CD8-positive, alpha-beta memory T cell (primary cell): ENCODE measurements at regions not wholly inside any gene's neighbourhood (a gene's known extent, or its start where the extent isn't known, plus 50 kb on each side); places are given as distances from the start of the nearest gene placed in this dataset.

ENCODE experiments used
- CTCF ChIA-PET: fragments of 350-600 bp; sonication (Branson Sonifier 250); formaldehyde crosslinking; loops from one replicate; lab custom pipeline; 2021; ENCODE audit warnings: antibody characterized with exemption; lab: Charles Lee
- POLR2A ChIA-PET: fragments of 350-600 bp; sonication (Branson Sonifier 250); formaldehyde crosslinking; loops from one replicate; lab custom pipeline; 2021; ENCODE audit warnings: antibody characterized with exemption; lab: Charles Lee
- DNase-seq, 5 donors: peaks; one replicate each; pipeline versions ENCODE4 v3.0.0 to v3.0.0-alpha.2; 2020 to 2022; ENCODE audit warnings: mixed read lengths in 1 of 5
- H3K27ac ChIP-seq: one replicate; pipeline ENCODE4 v1.7.0; 2013; ENCODE audit warnings: low read depth, mild to moderate bottlenecking, low read length, moderate library complexity
- H3K27me3 ChIP-seq: 2 replicates; pipeline ENCODE4 v1.7.0; 2013; ENCODE audit warnings: low read length, mild to moderate bottlenecking; ENCODE audit not compliant: insufficient read depth, poor library complexity, severe bottlenecking
- H3K36me3 ChIP-seq: 2 replicates; pipeline ENCODE4 v1.7.0; 2013; ENCODE audit warnings: mild to moderate bottlenecking, low read length, moderate library complexity; ENCODE audit not compliant: insufficient read depth
- H3K4me1 ChIP-seq: 2 replicates; pipeline ENCODE4 v1.7.0; 2013; ENCODE audit warnings: mild to moderate bottlenecking, low read length, moderate library complexity; ENCODE audit not compliant: insufficient read depth
- H3K4me3 ChIP-seq: 2 replicates; pipeline ENCODE4 v1.7.0; 2013; ENCODE audit warnings: mild to moderate bottlenecking, low read length
- H3K9me3 ChIP-seq: 2 replicates; pipeline ENCODE4 v1.7.0; 2013; ENCODE audit warnings: mild to moderate bottlenecking, low read length
- H3K27ac Mint-ChIP-seq, 8 donors: one replicate each; pipeline ENCODE4 v1.8.0; 2020 to 2021; ENCODE audit warnings: mixed read lengths in 8 of 8, mild to moderate bottlenecking in 6 of 8, inconsistent platforms in 3 of 8, moderate library complexity in 3 of 8
- H3K27me3 Mint-ChIP-seq, 2 donors: one replicate each; pipeline ENCODE4 v1.8.0; 2020 to 2021; ENCODE audit warnings: mixed read lengths in 2 of 2, mild to moderate bottlenecking in 1 of 2, moderate library complexity in 1 of 2
- H3K36me3 Mint-ChIP-seq, 3 donors: one replicate each; pipeline ENCODE4 v1.8.0; 2020 to 2021; ENCODE audit warnings: mixed read lengths in 3 of 3, inconsistent platforms in 1 of 3, mild to moderate bottlenecking in 1 of 3
- H3K4me1 Mint-ChIP-seq, 3 donors: one replicate each; pipeline ENCODE4 v1.8.0; 2020 to 2021; ENCODE audit warnings: mixed read lengths in 3 of 3, inconsistent platforms in 1 of 3, mild to moderate bottlenecking in 1 of 3
- H3K4me3 Mint-ChIP-seq, 7 donors: one replicate each; pipeline ENCODE4 v1.8.0; 2020 to 2021; ENCODE audit warnings: mixed read lengths in 7 of 7, mild to moderate bottlenecking in 6 of 7, moderate library complexity in 4 of 7, inconsistent platforms in 2 of 7
- H3K9me3 Mint-ChIP-seq, 5 donors: one replicate each; pipeline ENCODE4 v1.8.0; 2020 to 2022; ENCODE audit warnings: mixed read lengths in 5 of 5, mild to moderate bottlenecking in 3 of 5, moderate library complexity in 2 of 5, inconsistent platforms in 1 of 5

DNA sequence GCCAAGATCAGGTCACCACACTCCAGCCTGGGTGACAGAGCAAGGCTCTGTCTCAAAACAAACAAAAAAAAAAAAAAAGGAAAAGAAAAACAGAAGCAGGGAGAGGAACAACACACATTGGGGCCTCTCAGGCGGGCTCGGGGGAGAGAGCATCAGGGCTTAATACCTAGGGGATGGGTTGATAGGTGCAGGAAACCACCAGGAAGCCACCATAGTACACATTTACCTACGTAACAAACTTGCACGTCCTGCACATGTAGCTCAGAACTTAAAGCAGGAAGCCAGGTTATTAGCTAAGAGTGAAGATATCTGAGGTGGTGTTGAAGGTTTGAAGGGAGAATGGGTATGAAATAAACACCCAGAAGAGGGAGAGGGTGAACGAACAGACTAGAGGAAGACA, 81.0 kb upstream of the PMAIP1 start:
- ChIA-PET CTCF (interaction anchor here (1.1 kb wide), 1 partner anchor 19 kb away, joined by 3 read pairs; no protein-coding TSS in a partner anchor), POLR2A (no interaction called here)
- no peak overlapping the region for H3K4me3 ChIP-seq
- no peaks in the 10 kb centered on the region for H3K4me1 ChIP-seq
- H3K9me3 ChIP-seq, result no peaks in the 10 kb centered on the region
- no peaks in the 10 kb centered on the region for H3K36me3 ChIP-seq
- no peaks in the 10 kb centered on the region for H3K27me3 ChIP-seq
- no peak overlapping the region for H3K27ac ChIP-seq
- H3K27ac Mint-ChIP-seq, result peak overlapping the region in 1 of 8 donors; percentile 76
- peaks cover 1 to 11% (median 5%) of the 10 kb centered on the region in 3 donors for H3K4me1 Mint-ChIP-seq
- H3K27me3 Mint-ChIP-seq, result peaks cover 3 to 4% of the 10 kb centered on the region in 2 donors
- no peak for DNase-seq
- peaks cover 0 to 5% (median 0%) of the 10 kb centered on the region in 3 donors for H3K36me3 Mint-ChIP-seq
- H3K4me3 Mint-ChIP-seq, result peak overlapping the region in 1 of 7 donors; percentile 36
- peaks cover 0 to 2% (median 0%) of the 10 kb centered on the region in 5 donors for H3K9me3 Mint-ChIP-seq

DNA sequence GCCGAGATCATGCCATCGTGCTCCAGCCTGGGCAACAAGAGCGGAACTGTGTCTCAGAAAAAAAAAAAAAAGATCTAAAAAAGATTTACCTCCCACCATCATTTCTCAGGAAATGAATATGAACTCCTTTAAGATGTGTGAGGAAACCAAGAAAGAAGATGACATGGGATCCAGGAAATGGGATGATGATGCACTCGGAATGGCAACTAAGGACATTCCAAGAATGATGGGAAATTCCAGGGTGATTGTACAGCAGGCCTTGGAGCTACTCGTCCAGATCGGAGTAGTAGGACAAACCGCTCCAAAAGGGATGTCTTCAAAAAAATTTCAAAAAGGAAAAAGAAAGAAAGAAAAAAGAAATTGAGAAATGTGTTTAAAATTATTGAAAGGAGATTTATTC, 84.9 kb upstream of the PMAIP1 start:
- ChIA-PET CTCF (no interaction called here), POLR2A (no interaction called here)
- Histone ChIP-seq H3K4me1 (no peaks in the 10 kb centered on the region), H3K4me3 (no peak overlapping the region), H3K9me3 (no peaks in the 10 kb centered on the region), H3K27me3 (no peaks in the 10 kb centered on the region), H3K27ac (no peak overlapping the region), H3K36me3 (no peaks in the 10 kb centered on the region)
- Mint-ChIP-seq H3K4me3 (no peak overlapping the region), H3K4me1 (peaks cover 1 to 11% (median 5%) of the 10 kb centered on the region in 3 donors), H3K9me3 (peaks cover 0 to 2% (median 0%) of the 10 kb centered on the region in 5 donors), H3K36me3 (peaks cover 0 to 5% (median 0%) of the 10 kb centered on the region in 3 donors), H3K27me3 (peaks cover 7% of the 10 kb centered on the region in 2 donors), H3K27ac (no peak overlapping the region)
- DNase-seq, result no peak

DNA sequence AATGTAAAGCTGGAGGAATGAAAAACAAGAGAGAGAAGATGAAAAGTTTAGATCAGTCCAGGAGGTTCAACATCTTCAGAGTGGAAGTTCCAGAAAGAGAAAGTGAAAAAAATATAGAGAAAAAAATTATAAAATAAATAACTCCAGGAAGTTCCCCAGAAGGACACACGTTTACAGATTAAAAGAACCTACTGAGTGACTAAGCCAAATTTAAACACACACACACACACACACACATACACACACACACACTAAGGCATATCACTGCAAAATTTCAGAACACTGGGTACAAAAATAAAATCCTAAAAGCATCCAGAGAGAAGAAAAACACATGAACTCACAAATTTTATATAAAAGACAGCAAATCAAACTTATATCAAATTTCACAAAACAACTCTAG, 85.9 kb upstream of the PMAIP1 start:
- no peaks in the 10 kb centered on the region for H3K9me3 ChIP-seq
- Mint-ChIP-seq H3K36me3 (peaks cover 0 to 5% (median 0%) of the 10 kb centered on the region in 3 donors), H3K27ac (no peak overlapping the region), H3K4me1 (peaks cover under 1 to 8% (median 3%) of the 10 kb centered on the region in 3 donors), H3K4me3 (no peak overlapping the region), H3K9me3 (peaks cover 0 to 2% (median 0%) of the 10 kb centered on the region in 5 donors), H3K27me3 (peaks cover 7% of the 10 kb centered on the region in 2 donors)
- POLR2A ChIA-PET, result no interaction called here
- DNase-seq, result no peak
- H3K27me3 ChIP-seq, result no peaks in the 10 kb centered on the region
- no peak overlapping the region for H3K4me3 ChIP-seq
- H3K4me1 ChIP-seq, result no peaks in the 10 kb centered on the region
- H3K36me3 ChIP-seq, result no peaks in the 10 kb centered on the region
- CTCF ChIA-PET, result no interaction called here
- H3K27ac ChIP-seq, result no peak overlapping the region

DNA sequence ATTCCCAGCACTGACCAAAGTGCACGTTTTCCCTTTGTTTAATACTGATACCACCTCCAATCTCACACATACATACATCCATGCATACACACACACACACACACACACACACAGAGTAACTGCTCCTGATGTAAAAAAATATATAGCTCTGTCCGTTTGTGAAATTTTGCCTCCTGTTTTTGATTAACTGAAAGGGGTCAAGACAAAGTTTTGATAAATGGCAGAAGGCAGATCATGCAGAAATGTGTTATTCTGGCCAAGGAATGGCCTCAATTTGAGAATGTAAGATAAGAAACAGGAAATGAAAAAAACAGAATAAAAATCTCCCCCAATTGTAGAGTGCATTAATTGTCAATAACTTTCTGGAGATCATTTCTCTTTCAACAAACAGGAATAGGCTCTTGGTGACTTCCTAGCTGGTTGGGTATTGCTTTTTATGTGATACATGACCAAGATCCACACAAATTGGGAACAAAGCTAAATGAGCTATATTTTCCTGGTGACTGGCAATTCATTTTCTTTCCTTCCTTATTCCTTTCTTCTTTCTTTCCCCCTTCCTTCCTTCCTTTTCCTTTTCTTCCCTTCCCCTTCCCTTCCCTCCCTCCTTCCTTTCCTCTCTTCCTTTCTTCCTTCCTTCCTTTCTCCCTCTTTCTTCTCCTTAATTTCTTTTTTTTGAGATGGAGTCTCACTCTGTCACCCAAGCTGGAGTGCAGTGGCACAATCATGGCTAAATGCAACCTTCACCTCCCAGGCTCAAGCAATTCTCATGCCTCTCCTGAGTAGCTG, 88.9 kb upstream of the PMAIP1 start:
- CTCF ChIA-PET, result no interaction called here
- Mint-ChIP-seq H3K4me3 (no peak overlapping the region), H3K27ac (no peak overlapping the region)

DNA sequence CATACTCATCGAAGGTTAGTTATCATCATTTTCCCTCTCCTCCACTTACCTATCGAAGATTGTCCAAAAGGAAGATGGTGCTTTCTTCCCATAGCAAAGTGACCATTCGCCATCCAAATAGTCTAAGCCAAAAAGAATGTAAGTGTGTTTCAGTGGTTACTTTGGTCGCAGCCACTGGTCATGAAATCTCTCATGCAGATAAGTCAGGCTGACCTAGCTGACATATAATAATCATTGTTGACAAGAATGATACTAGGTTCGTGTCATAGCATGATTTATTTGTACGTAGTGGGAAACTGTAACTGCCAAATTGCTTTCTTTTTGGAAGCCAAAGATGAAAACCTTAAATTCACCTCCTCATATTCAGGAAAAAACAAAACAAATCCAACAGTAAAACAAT, 89.6 kb upstream of the PMAIP1 start:
- Mint-ChIP-seq H3K9me3 (no peaks in the 10 kb centered on the region), H3K4me1 (no peaks in the 10 kb centered on the region), H3K36me3 (peaks cover 0 to 1% (median 0%) of the 10 kb centered on the region in 3 donors), H3K27ac (no peak overlapping the region), H3K4me3 (no peak overlapping the region), H3K27me3 (peaks cover 5 to 7% of the 10 kb centered on the region in 2 donors)
- no peaks in the 10 kb centered on the region for H3K27me3 ChIP-seq
- ChIA-PET POLR2A (no interaction called here), CTCF (no interaction called here)
- H3K4me3 ChIP-seq, result no peak overlapping the region
- H3K4me1 ChIP-seq, result no peaks in the 10 kb centered on the region
- no peak for DNase-seq
- no peaks in the 10 kb centered on the region for H3K36me3 ChIP-seq
- no peaks in the 10 kb centered on the region for H3K9me3 ChIP-seq
- H3K27ac ChIP-seq, result no peak overlapping the region

More for the DNA sequence above, 88.9 kb upstream of the PMAIP1 start:
- DNase-seq, result no peak
- POLR2A ChIA-PET, result no interaction called here
- no peak overlapping the region for H3K27ac ChIP-seq
- H3K27me3 ChIP-seq, result no peaks in the 10 kb centered on the region
- Mint-ChIP-seq H3K36me3 (peaks cover 0 to 1% (median 0%) of the 10 kb centered on the region in 3 donors), H3K9me3 (no peaks in the 10 kb centered on the region), H3K4me1 (no peaks in the 10 kb centered on the region), H3K27me3 (peaks cover 5 to 7% of the 10 kb centered on the region in 2 donors)
- H3K4me3 ChIP-seq, result no peak overlapping the region
- no peaks in the 10 kb centered on the region for H3K36me3 ChIP-seq
- no peaks in the 10 kb centered on the region for H3K4me1 ChIP-seq
- no peaks in the 10 kb centered on the region for H3K9me3 ChIP-seq

DNA sequence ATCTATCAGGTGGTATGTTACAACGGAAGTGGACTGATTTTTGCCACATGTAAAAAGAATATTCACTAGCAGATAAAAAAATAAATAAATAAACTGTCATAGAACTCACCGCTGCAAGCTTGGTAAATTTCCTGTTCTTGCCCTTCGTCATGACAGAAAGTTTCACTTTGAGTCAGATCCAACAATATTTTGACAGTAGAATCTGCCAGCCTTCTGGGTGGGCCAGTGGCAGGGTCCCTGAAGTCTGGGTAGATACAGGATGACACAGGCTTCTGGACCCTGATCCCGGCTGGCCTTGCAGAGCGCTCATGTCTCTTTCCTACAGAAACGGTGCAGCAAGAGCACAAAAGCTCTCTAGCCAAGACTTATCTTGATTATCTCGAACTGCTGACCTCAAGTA, 97.8 kb upstream of the PMAIP1 start:
- H3K9me3 ChIP-seq, result no peaks in the 10 kb centered on the region
- Mint-ChIP-seq H3K27ac (peak overlapping the region in 5 of 8 donors; percentile 10 to 70 (median 56)), H3K4me3 (peak overlapping the region in 6 of 7 donors; percentile 24 to 87 (median 58)), H3K36me3 (peaks cover 0 to 3% (median 0%) of the 10 kb centered on the region in 3 donors), H3K27me3 (peaks cover 0 to 2% of the 10 kb centered on the region in 2 donors), H3K9me3 (no peaks in the 10 kb centered on the region), H3K4me1 (peaks cover 11 to 19% (median 19%) of the 10 kb centered on the region in 3 donors)
- H3K4me3 ChIP-seq, result no peak overlapping the region
- no peak for DNase-seq
- ChIA-PET CTCF (no interaction called here), POLR2A (no interaction called here)
- H3K4me1 ChIP-seq, result no peaks in the 10 kb centered on the region
- no peaks in the 10 kb centered on the region for H3K36me3 ChIP-seq
- H3K27ac ChIP-seq, result peak overlapping the region; percentile 4
- no peaks in the 10 kb centered on the region for H3K27me3 ChIP-seq

DNA sequence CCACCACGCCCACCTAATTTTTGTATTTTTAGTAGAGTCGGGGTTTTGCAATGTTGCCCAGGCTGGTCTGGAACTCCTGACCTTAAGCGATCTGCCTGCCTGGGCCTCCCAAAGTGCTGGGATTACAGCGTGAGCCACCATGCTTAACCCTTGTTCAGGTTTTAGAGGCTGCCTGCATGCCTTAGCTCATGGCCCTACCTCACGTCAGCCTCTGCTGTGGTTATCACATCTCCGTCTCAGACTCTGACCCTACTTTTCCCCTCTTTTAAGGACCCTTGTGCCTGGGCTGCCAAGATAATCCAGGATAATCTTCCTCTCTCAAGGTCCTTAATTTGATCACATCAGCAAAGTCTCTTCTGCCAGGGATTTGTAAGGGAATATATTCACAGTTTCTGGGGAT, 98.2 kb upstream of the PMAIP1 start:
- Histone ChIP-seq H3K9me3 (no peaks in the 10 kb centered on the region), H3K27me3 (no peaks in the 10 kb centered on the region), H3K36me3 (no peaks in the 10 kb centered on the region), H3K27ac (no peak overlapping the region), H3K4me1 (no peaks in the 10 kb centered on the region), H3K4me3 (no peak overlapping the region)
- CTCF ChIA-PET, result no interaction called here
- H3K27me3 Mint-ChIP-seq, result peaks cover 0 to 2% of the 10 kb centered on the region in 2 donors
- H3K27ac Mint-ChIP-seq, result peak overlapping the region in 4 of 8 donors; percentile 10 to 70 (median 38)
- peak overlapping the region in 4 of 7 donors; percentile 50 to 67 (median 58) for H3K4me3 Mint-ChIP-seq
- H3K36me3 Mint-ChIP-seq, result peaks cover 0 to 3% (median 0%) of the 10 kb centered on the region in 3 donors
- peaks cover 11 to 19% (median 19%) of the 10 kb centered on the region in 3 donors for H3K4me1 Mint-ChIP-seq
- DNase-seq, result no peak
- H3K9me3 Mint-ChIP-seq, result no peaks in the 10 kb centered on the region
- POLR2A ChIA-PET, result no interaction called here

DNA sequence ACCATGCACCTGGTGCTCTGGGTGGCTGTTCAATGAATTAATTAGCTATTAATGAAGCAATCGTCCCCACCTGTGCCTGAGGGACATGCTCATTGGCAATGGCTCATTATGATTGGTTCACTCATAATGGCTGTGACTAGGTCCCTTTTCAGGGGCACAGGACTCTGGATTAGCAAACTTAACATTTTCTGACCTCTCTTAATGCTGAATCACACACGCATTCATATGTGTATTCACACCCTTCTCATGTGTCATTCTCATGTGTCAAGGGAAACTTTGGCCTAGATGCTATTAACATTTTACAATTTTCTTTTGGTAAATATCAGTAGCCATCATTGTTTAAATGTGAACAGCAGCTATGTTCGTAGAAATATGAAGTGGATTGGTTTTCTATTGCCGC, 98.9 kb upstream of the PMAIP1 start:
- Histone ChIP-seq H3K27ac (no peak overlapping the region), H3K27me3 (no peaks in the 10 kb centered on the region), H3K4me1 (no peaks in the 10 kb centered on the region), H3K9me3 (no peaks in the 10 kb centered on the region), H3K4me3 (no peak overlapping the region), H3K36me3 (no peaks in the 10 kb centered on the region)
- Mint-ChIP-seq H3K27ac (no peak overlapping the region), H3K27me3 (peaks cover 0 to 2% of the 10 kb centered on the region in 2 donors), H3K4me3 (no peak overlapping the region), H3K9me3 (no peaks in the 10 kb centered on the region), H3K4me1 (peaks cover 11 to 19% (median 19%) of the 10 kb centered on the region in 3 donors), H3K36me3 (peaks cover 0 to 3% (median 0%) of the 10 kb centered on the region in 3 donors)
- ChIA-PET CTCF (no interaction called here), POLR2A (no interaction called here)
- no peak for DNase-seq
